Activated CD8-positive, alpha-beta memory T cell treated with anti-CD3 and anti-CD28 coated beads, Interleukin-2, amount 10 ng/mL, durations not matched to agents 7 days and 5 days (primary cell): ENCODE measurements at regions not wholly inside any gene's neighbourhood (a gene's known extent, or its start where the extent isn't known, plus 50 kb on each side); places are given as distances from the start of the nearest gene placed in this dataset.
A peak's percentile ranks its signal among the peaks of the same experiment; 100 is the strongest.

Experiments used
- ATAC-seq: fragments of 150-1000 bp; cut with Tn5 transposase; one replicate; pipeline ENCODE4 v1.10.0; 2021; ENCODE audit warnings: moderate library complexity
- CTCF ChIA-PET: fragments of 350-600 bp; sonication (Branson Sonifier 250); formaldehyde crosslinking; loops from one replicate; lab custom pipeline; 2021; ENCODE audit warnings: antibody characterized with exemption; lab: Charles Lee
- DNase-seq: peaks from one replicate; pipeline ENCODE4 v3.0.0-alpha.2; 2020
- H3K27ac Mint-ChIP-seq: one replicate; pipeline ENCODE4 v1.8.0; 2021; ENCODE audit warnings: mild to moderate bottlenecking, mixed read lengths
- H3K27me3 Mint-ChIP-seq: one replicate; pipeline ENCODE4 v1.8.0; 2021; ENCODE audit warnings: mixed read lengths
- H3K36me3 Mint-ChIP-seq: one replicate; pipeline ENCODE4 v1.8.0; 2021; ENCODE audit warnings: mild to moderate bottlenecking, mixed read lengths
- H3K4me1 Mint-ChIP-seq: one replicate; pipeline ENCODE4 v1.8.0; 2021; ENCODE audit warnings: mixed read lengths
- H3K4me3 Mint-ChIP-seq: one replicate; pipeline ENCODE4 v1.8.0; 2021; ENCODE audit warnings: mild to moderate bottlenecking, moderate library complexity, mixed read lengths
- H3K9me3 Mint-ChIP-seq: one replicate; pipeline ENCODE4 v1.8.0; 2022; ENCODE audit warnings: low read depth, mixed read lengths

GRCh38 chr13:59514316-59514715, 649.4 kb downstream of the DIAPH3 start:
- no peak overlapping the region for H3K27ac Mint-ChIP-seq
- H3K36me3 Mint-ChIP-seq, result no peaks in the 10 kb centered on the region
- CTCF ChIA-PET, result no interaction called here
- no peak for ATAC-seq
- H3K4me3 Mint-ChIP-seq, result no peak overlapping the region
- peaks cover 3% of the 10 kb centered on the region for H3K27me3 Mint-ChIP-seq
- no peak for DNase-seq
- H3K4me1 Mint-ChIP-seq, result no peaks in the 10 kb centered on the region
- H3K9me3 Mint-ChIP-seq, result no peaks in the 10 kb centered on the region

- no peak for ATAC-seq
- Mint-ChIP-seq H3K9me3 (no peaks in the 10 kb centered on the region), H3K4me1 (no peaks in the 10 kb centered on the region), H3K36me3 (no peaks in the 10 kb centered on the region), H3K4me3 (no peak overlapping the region), H3K27ac (no peak overlapping the region), H3K27me3 (peaks cover 3% of the 10 kb centered on the region)
- CTCF ChIA-PET, result no interaction called here
- DNase-seq, result no peak
These were observed 643.9 kb downstream of the DIAPH3 start for GRCh38 chr13:59519819-59520218.

GRCh38 chr13:59521549-59521948, 642.2 kb downstream of the DIAPH3 start:
- no peak for DNase-seq
- Mint-ChIP-seq H3K36me3 (no peaks in the 10 kb centered on the region), H3K27ac (no peak overlapping the region), H3K4me3 (no peak overlapping the region), H3K4me1 (no peaks in the 10 kb centered on the region), H3K9me3 (no peaks in the 10 kb centered on the region), H3K27me3 (peaks cover 3% of the 10 kb centered on the region)
- CTCF ChIA-PET, result no interaction called here
- ATAC-seq, result no peak

- Mint-ChIP-seq H3K36me3 (no peaks in the 10 kb centered on the region), H3K27me3 (peaks cover 3% of the 10 kb centered on the region), H3K4me3 (no peak overlapping the region), H3K9me3 (no peaks in the 10 kb centered on the region), H3K4me1 (no peaks in the 10 kb centered on the region), H3K27ac (no peak overlapping the region)
- no peak for DNase-seq
- no peak for ATAC-seq
- CTCF ChIA-PET, result no interaction called here
These were observed 641.1 kb downstream of the DIAPH3 start for GRCh38 chr13:59522652-59523051.

GRCh38 chr13:59527500-59527899, 636.2 kb downstream of the DIAPH3 start:
- DNase-seq (no peak), ATAC-seq (no peak)
- no peaks in the 10 kb centered on the region for H3K36me3 Mint-ChIP-seq
- no peak overlapping the region for H3K4me3 Mint-ChIP-seq
- CTCF ChIA-PET, result no interaction called here
- H3K9me3 Mint-ChIP-seq, result no peaks in the 10 kb centered on the region
- no peaks in the 10 kb centered on the region for H3K27me3 Mint-ChIP-seq
- no peak overlapping the region for H3K27ac Mint-ChIP-seq
- peaks cover 3% of the 10 kb centered on the region for H3K4me1 Mint-ChIP-seq

- CTCF ChIA-PET, result no interaction called here
- H3K27me3 Mint-ChIP-seq, result no peaks in the 10 kb centered on the region
- peaks cover 3% of the 10 kb centered on the region for H3K4me1 Mint-ChIP-seq
- DNase-seq (no peak), ATAC-seq (peak; percentile 49)
- no peaks in the 10 kb centered on the region for H3K9me3 Mint-ChIP-seq
- H3K27ac Mint-ChIP-seq, result no peak overlapping the region
- H3K36me3 Mint-ChIP-seq, result no peaks in the 10 kb centered on the region
- H3K4me3 Mint-ChIP-seq, result no peak overlapping the region
These were observed 632.1 kb downstream of the DIAPH3 start for GRCh38 chr13:59531571-59532091.

- Mint-ChIP-seq H3K4me3 (no peak overlapping the region), H3K27me3 (no peaks in the 10 kb centered on the region), H3K36me3 (no peaks in the 10 kb centered on the region), H3K27ac (no peak overlapping the region), H3K4me1 (peaks cover 3% of the 10 kb centered on the region), H3K9me3 (no peaks in the 10 kb centered on the region)
- DNase-seq, result no peak
- no peak for ATAC-seq
- CTCF ChIA-PET, result no interaction called here
These were observed 631.3 kb downstream of the DIAPH3 start for GRCh38 chr13:59532405-59532804.

- H3K9me3 Mint-ChIP-seq, result no peaks in the 10 kb centered on the region
- ATAC-seq (no peak), DNase-seq (no peak)
- CTCF ChIA-PET, result no interaction called here
- H3K4me1 Mint-ChIP-seq, result peaks cover 3% of the 10 kb centered on the region
- no peak overlapping the region for H3K4me3 Mint-ChIP-seq
- no peak overlapping the region for H3K27ac Mint-ChIP-seq
- no peaks in the 10 kb centered on the region for H3K36me3 Mint-ChIP-seq
- H3K27me3 Mint-ChIP-seq, result no peaks in the 10 kb centered on the region
These were observed 629.9 kb downstream of the DIAPH3 start for GRCh38 chr13:59533561-59534555.

- no peaks in the 10 kb centered on the region for H3K36me3 Mint-ChIP-seq
- DNase-seq (no peak), ATAC-seq (no peak)
- no peaks in the 10 kb centered on the region for H3K9me3 Mint-ChIP-seq
- CTCF ChIA-PET, result no interaction called here
- no peaks in the 10 kb centered on the region for H3K27me3 Mint-ChIP-seq
- no peak overlapping the region for H3K27ac Mint-ChIP-seq
- H3K4me1 Mint-ChIP-seq, result peaks cover 3% of the 10 kb centered on the region
- no peak overlapping the region for H3K4me3 Mint-ChIP-seq
These were observed 628.9 kb downstream of the DIAPH3 start for GRCh38 chr13:59534806-59535205.

GRCh38 chr13:59537500-59537899, 626.2 kb downstream of the DIAPH3 start:
- no peak overlapping the region for H3K4me3 Mint-ChIP-seq
- H3K27ac Mint-ChIP-seq, result no peak overlapping the region
- no peaks in the 10 kb centered on the region for H3K4me1 Mint-ChIP-seq
- CTCF ChIA-PET, result no interaction called here
- no peak for ATAC-seq
- no peaks in the 10 kb centered on the region for H3K27me3 Mint-ChIP-seq
- no peak for DNase-seq
- no peaks in the 10 kb centered on the region for H3K9me3 Mint-ChIP-seq
- H3K36me3 Mint-ChIP-seq, result no peaks in the 10 kb centered on the region

- Mint-ChIP-seq H3K4me1 (no peaks in the 10 kb centered on the region), H3K27me3 (no peaks in the 10 kb centered on the region), H3K27ac (no peak overlapping the region), H3K36me3 (no peaks in the 10 kb centered on the region), H3K9me3 (no peaks in the 10 kb centered on the region), H3K4me3 (no peak overlapping the region)
- no peak for ATAC-seq
- DNase-seq, result no peak
- CTCF ChIA-PET, result no interaction called here
These were observed 625.2 kb downstream of the DIAPH3 start for GRCh38 chr13:59538512-59538911.

GRCh38 chr13:59542303-59542702, 621.4 kb downstream of the DIAPH3 start:
- H3K4me3 Mint-ChIP-seq, result no peak overlapping the region
- ATAC-seq (no peak), DNase-seq (no peak)
- no peaks in the 10 kb centered on the region for H3K36me3 Mint-ChIP-seq
- CTCF ChIA-PET, result no interaction called here
- H3K27me3 Mint-ChIP-seq, result peaks cover 2% of the 10 kb centered on the region
- no peak overlapping the region for H3K27ac Mint-ChIP-seq
- H3K9me3 Mint-ChIP-seq, result no peaks in the 10 kb centered on the region
- no peaks in the 10 kb centered on the region for H3K4me1 Mint-ChIP-seq

- H3K36me3 Mint-ChIP-seq, result no peaks in the 10 kb centered on the region
- no peaks in the 10 kb centered on the region for H3K4me1 Mint-ChIP-seq
- H3K4me3 Mint-ChIP-seq, result no peak overlapping the region
- ATAC-seq, result no peak
- CTCF ChIA-PET, result no interaction called here
- DNase-seq, result no peak
- no peak overlapping the region for H3K27ac Mint-ChIP-seq
- H3K27me3 Mint-ChIP-seq, result peaks cover 2% of the 10 kb centered on the region
- no peaks in the 10 kb centered on the region for H3K9me3 Mint-ChIP-seq
These were observed 620.3 kb downstream of the DIAPH3 start for GRCh38 chr13:59543418-59543817.

GRCh38 chr13:59545007-59545406, 618.7 kb downstream of the DIAPH3 start:
- Mint-ChIP-seq H3K27ac (no peak overlapping the region), H3K27me3 (peaks cover 2% of the 10 kb centered on the region), H3K9me3 (no peaks in the 10 kb centered on the region), H3K36me3 (no peaks in the 10 kb centered on the region), H3K4me3 (no peak overlapping the region), H3K4me1 (no peaks in the 10 kb centered on the region)
- ATAC-seq, result no peak
- CTCF ChIA-PET, result no interaction called here
- no peak for DNase-seq
